ENCODE measurements at regions not wholly inside any gene's neighbourhood (a gene's known extent, or its start where the extent isn't known, plus 50 kb on each side); places are given as distances from the start of the nearest gene placed in this dataset.
"Not testable (repeated sequence)": the region's sequence is repeated elsewhere in the genome, so short reads cannot be mapped to it uniquely, and the experiment has no call there.

DNA sequence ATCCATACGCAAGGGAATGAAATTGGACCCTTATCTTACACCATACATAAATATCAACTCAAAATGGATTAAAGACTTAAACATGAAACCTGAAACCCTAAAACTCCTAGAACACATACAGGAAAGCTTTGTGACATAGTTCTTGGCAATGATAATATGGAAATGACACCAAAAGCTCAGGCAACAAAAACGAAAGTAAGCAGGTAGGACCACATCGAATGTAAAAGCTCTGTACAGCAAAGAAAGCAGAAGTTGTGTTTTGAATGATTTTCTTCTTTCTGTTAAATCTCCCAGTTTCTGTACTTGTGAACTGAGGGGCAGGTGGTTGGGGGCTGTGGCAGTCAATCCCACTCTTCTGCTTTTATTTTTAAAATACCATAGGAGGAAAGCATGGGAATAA lies 368.4 kb upstream of the PODXL start:
- TF ChIP-seq, protein P1, sequence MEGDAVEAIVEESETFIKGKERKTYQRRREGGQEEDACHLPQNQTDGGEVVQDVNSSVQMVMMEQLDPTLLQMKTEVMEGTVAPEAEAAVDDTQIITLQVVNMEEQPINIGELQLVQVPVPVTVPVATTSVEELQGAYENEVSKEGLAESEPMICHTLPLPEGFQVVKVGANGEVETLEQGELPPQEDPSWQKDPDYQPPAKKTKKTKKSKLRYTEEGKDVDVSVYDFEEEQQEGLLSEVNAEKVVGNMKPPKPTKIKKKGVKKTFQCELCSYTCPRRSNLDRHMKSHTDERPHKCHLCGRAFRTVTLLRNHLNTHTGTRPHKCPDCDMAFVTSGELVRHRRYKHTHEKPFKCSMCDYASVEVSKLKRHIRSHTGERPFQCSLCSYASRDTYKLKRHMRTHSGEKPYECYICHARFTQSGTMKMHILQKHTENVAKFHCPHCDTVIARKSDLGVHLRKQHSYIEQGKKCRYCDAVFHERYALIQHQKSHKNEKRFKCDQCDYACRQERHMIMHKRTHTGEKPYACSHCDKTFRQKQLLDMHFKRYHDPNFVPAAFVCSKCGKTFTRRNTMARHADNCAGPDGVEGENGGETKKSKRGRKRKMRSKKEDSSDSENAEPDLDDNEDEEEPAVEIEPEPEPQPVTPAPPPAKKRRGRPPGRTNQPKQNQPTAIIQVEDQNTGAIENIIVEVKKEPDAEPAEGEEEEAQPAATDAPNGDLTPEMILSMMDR (IDR thresholded peaks at IDR 0.05): no peak
- H3K27me3 ChIP-seq: no peaks in the 10 kb centered on the region
- FAIRE-seq (no peak), DNase-seq (no peak), ATAC-seq (no peak)
- no peaks in the 10 kb centered on the region for H3K4me1 ChIP-seq
- no peak overlapping the region for H3K27ac ChIP-seq
- no peaks in the 10 kb centered on the region for H3K9me3 ChIP-seq
- intact Hi-C loops (cut with DNase I): no loop called here
- no peaks in the 10 kb centered on the region for H3K36me3 ChIP-seq
- no peak overlapping the region for H3K4me3 ChIP-seq
- WGBS, 2 donors: 59 to 74% methylated on average over 3 of the region's 3 CpGs

GRCh38 chr7:131922948-131923347 lies 366.5 kb upstream of the PODXL start:
- intact Hi-C loops (cut with DNase I); H3K27me3 ChIP-seq; H3K27ac ChIP-seq; FAIRE-seq; ATAC-seq; H3K4me1 ChIP-seq; H3K9me3 ChIP-seq; DNase-seq; H3K36me3 ChIP-seq; H3K4me3 ChIP-seq: not testable (repeated sequence)
- 92 to 96% methylated on average over 9 to 10 of the region's 10 CpGs for WGBS, 2 donors

GRCh38 chr7:131921016-131921415 lies 364.6 kb upstream of the PODXL start:
- no peaks in the 10 kb centered on the region for H3K36me3 ChIP-seq
- intact Hi-C loops (cut with DNase I): no loop called here
- H3K4me1 ChIP-seq: no peaks in the 10 kb centered on the region
- H3K9me3 ChIP-seq: no peaks in the 10 kb centered on the region
- H3K27me3 ChIP-seq: no peaks in the 10 kb centered on the region
- FAIRE-seq: no peak
- no peak for DNase-seq
- H3K27ac ChIP-seq: no peak overlapping the region
- no peak overlapping the region for H3K4me3 ChIP-seq
- TF ChIP-seq, protein P1 (IDR thresholded peaks at IDR 0.05): no peak
- ATAC-seq: no peak
- WGBS, 2 donors: 8 to 14% methylated on average over 1 of the region's 1 CpG

GRCh38 chr7:131919920-131920709 lies 363.7 kb upstream of the PODXL start:
- FAIRE-seq (no peak), DNase-seq (no peak), ATAC-seq (no peak)
- 52 to 57% methylated on average over 7 of the region's 7 CpGs for WGBS, 2 donors
- Histone ChIP-seq H3K9me3 (no peaks in the 10 kb centered on the region), H3K36me3 (no peaks in the 10 kb centered on the region), H3K27me3 (no peaks in the 10 kb centered on the region), H3K4me1 (no peaks in the 10 kb centered on the region), H3K27ac (no peak overlapping the region), H3K4me3 (no peak overlapping the region)
- intact Hi-C loops (cut with DNase I): no loop called here
- TF ChIP-seq, protein P1 (IDR thresholded peaks at IDR 0.05): no peak

GRCh38 chr7:131911112-131911511 lies 354.7 kb upstream of the PODXL start:
- intact Hi-C loops (cut with DNase I): no loop called here
- ATAC-seq: no peak
- 60 to 76% methylated on average over 2 of the region's 2 CpGs for WGBS, 2 donors
- TF ChIP-seq, protein P1 (IDR thresholded peaks at IDR 0.05): no peak
- Histone ChIP-seq H3K27me3 (no peaks in the 10 kb centered on the region), H3K9me3 (no peaks in the 10 kb centered on the region), H3K36me3 (no peaks in the 10 kb centered on the region), H3K4me3 (no peak overlapping the region), H3K4me1 (no peaks in the 10 kb centered on the region), H3K27ac (no peak overlapping the region)
- no peak for FAIRE-seq
- no peak for DNase-seq

All from pancreas (tissue), 10 donors.